WTC11 (cell line): ENCODE measurements at regions not wholly inside any gene's neighbourhood (a gene's known extent, or its start where the extent isn't known, plus 50 kb on each side); places are given as distances from the start of the nearest gene placed in this dataset.
"Not testable (repeated sequence)": the region's sequence is repeated elsewhere in the genome, so short reads cannot be mapped to it uniquely, and the experiment has no call there.

ENCODE experiments used
- ATAC-seq: fragments of 200-7000 bp; cut with Tn5 transposase; 2 replicates; pipeline ENCODE4 v1.10.0; 2021; ENCODE audit warnings: mild to moderate bottlenecking, moderate library complexity
- CTCF ChIA-PET: fragments of 300-600 bp; sonication (Branson Sonifier 250); formaldehyde crosslinking; loops from one replicate; lab custom pipeline; 2021; ENCODE audit warnings: antibody characterized with exemption; lab: Charles Lee
- POLR2A ChIA-PET: fragments of 350-600 bp; sonication (Branson Sonifier 250); formaldehyde crosslinking; loops from one replicate; lab custom pipeline; 2021; ENCODE audit warnings: antibody characterized with exemption; lab: Charles Lee
- DNase-seq: peaks from one replicate; pipeline ENCODE4 v3.0.0; 2021; ENCODE audit warnings: low spot score
- H3K27ac Mint-ChIP-seq: 2 replicates; pipeline ENCODE4 v1.8.0; 2021; ENCODE audit warnings: mixed read lengths
- H3K27me3 Mint-ChIP-seq: 2 replicates; pipeline ENCODE4 v1.8.0; 2021; ENCODE audit warnings: low read depth, mild to moderate bottlenecking, moderate library complexity, mixed read lengths
- H3K36me3 Mint-ChIP-seq: 2 replicates; pipeline ENCODE4 v1.8.0; 2021; ENCODE audit warnings: mixed read lengths
- H3K4me1 Mint-ChIP-seq: 2 replicates; pipeline ENCODE4 v1.8.0; 2022; ENCODE audit warnings: mixed read lengths
- H3K4me3 Mint-ChIP-seq: 2 replicates; pipeline ENCODE4 v1.8.0; 2021; ENCODE audit warnings: mild to moderate bottlenecking, moderate library complexity, mixed read lengths
- H3K9me3 Mint-ChIP-seq: 2 replicates; pipeline ENCODE4 v1.8.0; 2021; ENCODE audit warnings: mixed read lengths
- FOXK1 ChIP-seq: sonication (generic); formaldehyde crosslinking; IDR thresholded peaks from 2 replicates; pipeline ENCODE4 v1.8.0; 2022; ENCODE audit warnings: mild to moderate bottlenecking, moderate library complexity, missing genetic modification reagents
- GABPB1 ChIP-seq: sonication (generic); formaldehyde crosslinking; IDR thresholded peaks from 2 replicates; pipeline ENCODE4 v1.8.1; 2023; ENCODE audit warnings: mild to moderate bottlenecking, missing genetic modification reagents
- GRHL2 ChIP-seq: fragments of 250-450 bp; sonication (Bioruptor Pico); IDR thresholded peaks from 2 replicates; pipeline ENCODE4 v1.8.0; 2022; ENCODE audit warnings: mild to moderate bottlenecking, moderate library complexity; ENCODE audit not compliant: insufficient replicate concordance, severe bottlenecking
- KAT7 ChIP-seq: sonication (generic); formaldehyde crosslinking; IDR thresholded peaks from 2 replicates; pipeline ENCODE4 v1.8.1; 2023; ENCODE audit warnings: missing genetic modification reagents, mild to moderate bottlenecking, borderline replicate concordance
- MXD4 ChIP-seq: fragments of 250-450 bp; sonication (Bioruptor Pico); IDR thresholded peaks from 2 replicates; pipeline ENCODE4 v1.8.0; 2021; ENCODE audit warnings: mild to moderate bottlenecking, moderate library complexity, borderline replicate concordance
- MYBL2 ChIP-seq: sonication (generic); formaldehyde crosslinking; IDR thresholded peaks from 2 replicates; pipeline ENCODE4 v1.8.1; 2023; ENCODE audit warnings: mild to moderate bottlenecking, moderate library complexity, missing genetic modification reagents
- NFATC4 ChIP-seq: fragments of 250-450 bp; sonication (Bioruptor Pico); IDR thresholded peaks from 2 replicates; pipeline ENCODE4 v1.9.0; 2021; ENCODE audit warnings: mild to moderate bottlenecking
- OVOL2 ChIP-seq: fragments of 250-450 bp; sonication (Bioruptor Pico); IDR thresholded peaks from 2 replicates; pipeline ENCODE4 v1.9.0; 2021; ENCODE audit warnings: mild to moderate bottlenecking, borderline replicate concordance
- RORB ChIP-seq: fragments of 250-450 bp; sonication (Bioruptor Pico); IDR thresholded peaks from 2 replicates; pipeline ENCODE4 v1.9.0; 2021; ENCODE audit warnings: mild to moderate bottlenecking
- ZNF416 ChIP-seq: fragments of 250-450 bp; sonication (Bioruptor Pico); IDR thresholded peaks from 2 replicates; pipeline ENCODE4 v1.9.0; 2021; ENCODE audit warnings: mild to moderate bottlenecking, inconsistent platforms
- ZNF425 ChIP-seq: fragments of 250-450 bp; sonication (Bioruptor Pico); conservative IDR thresholded peaks from 2 replicates; pipeline ENCODE4 v1.9.0; 2021; ENCODE audit warnings: mild to moderate bottlenecking
- TF ChIP-seq, protein P1 (sequence below): sonication (generic); formaldehyde crosslinking; conservative IDR thresholded peaks from 2 replicates; pipeline ENCODE4 v1.8.1; 2023; ENCODE audit warnings: mild to moderate bottlenecking, low read depth, missing genetic modification reagents, moderate library complexity

DNA sequence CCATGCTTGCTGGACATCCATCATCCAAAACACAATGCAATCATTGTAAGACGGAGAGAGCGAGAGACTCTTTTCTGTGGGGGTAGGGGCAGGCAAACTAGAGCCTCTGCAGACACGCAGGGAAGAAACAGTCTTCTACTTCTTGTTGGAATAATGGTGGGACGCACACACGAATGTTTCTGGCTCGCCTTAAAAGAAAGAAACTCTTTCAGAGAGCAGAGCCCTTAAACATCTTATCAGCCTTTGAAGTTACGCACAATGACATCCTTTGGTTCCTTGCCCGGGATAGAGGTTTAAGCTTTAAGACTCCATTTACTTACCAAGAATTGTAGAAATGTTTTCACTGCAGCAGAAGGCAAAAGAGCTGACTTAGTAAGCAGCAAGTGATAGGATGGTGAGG, 133.8 kb upstream of the FOXN3 start:
- TF ChIP-seq GRHL2 (CRISPR knock-in tag) (no peak), ZNF425 (no peak), NFATC4 (no peak), RORB (CRISPR knock-in tag) (no peak), MXD4 (CRISPR knock-in tag) (no peak)
- Mint-ChIP-seq H3K4me3 (no peak overlapping the region), H3K4me1 (peaks cover 48% of the 10 kb centered on the region), H3K36me3 (peaks cover 11% of the 10 kb centered on the region), H3K27me3 (no peaks in the 10 kb centered on the region), H3K9me3 (no peaks in the 10 kb centered on the region), H3K27ac (peak overlapping the region; percentile 46)
- ChIA-PET POLR2A (interaction anchor here (0.6 kb wide), 1 partner anchor 34 kb away, joined by 5 read pairs; no protein-coding TSS in a partner anchor), CTCF (no interaction called here)
- ATAC-seq, result no peak
- DNase-seq, result no peak

DNA sequence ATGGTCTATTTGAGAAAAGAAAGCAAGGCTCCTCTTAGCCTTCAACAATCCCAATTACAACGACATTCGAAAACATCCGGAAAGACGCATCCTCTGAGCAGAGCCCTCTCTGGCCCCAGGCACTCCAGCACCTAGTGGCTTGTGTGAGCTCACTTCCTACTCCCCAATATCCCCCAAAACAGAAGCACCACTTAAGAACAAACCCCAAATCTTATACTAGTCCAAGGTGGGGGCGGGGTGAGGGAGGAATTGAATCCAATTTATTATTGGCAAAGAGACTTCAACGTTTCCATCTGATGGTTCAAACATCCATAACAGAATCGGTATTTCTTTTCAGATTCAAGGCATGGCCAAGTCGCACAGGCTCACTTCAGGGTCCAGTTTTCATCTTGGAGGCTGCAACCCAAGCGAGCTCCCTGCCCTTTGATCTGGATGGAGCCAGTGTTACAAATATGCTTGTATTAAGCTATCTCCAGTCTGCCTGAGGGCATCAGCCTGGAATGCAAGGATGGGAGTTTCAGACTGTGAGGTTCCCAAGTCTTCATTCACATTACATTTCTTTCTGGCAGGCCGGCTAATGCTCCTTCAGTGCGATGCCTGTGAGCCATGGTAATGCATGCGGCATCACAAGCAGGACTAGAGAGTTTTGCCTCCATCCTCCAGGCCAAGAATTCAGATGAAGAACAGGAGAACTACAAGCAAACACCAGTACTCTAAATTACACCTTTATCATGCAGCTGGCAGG, 132.5 kb upstream of the FOXN3 start:
- Mint-ChIP-seq H3K27me3 (no peaks in the 10 kb centered on the region), H3K4me3 (no peak overlapping the region), H3K36me3 (peaks cover 9% of the 10 kb centered on the region), H3K4me1 (peaks cover 55% of the 10 kb centered on the region), H3K9me3 (no peaks in the 10 kb centered on the region), H3K27ac (peak overlapping the region; percentile 70)
- no peak for DNase-seq
- CTCF ChIA-PET, result interaction anchor here (0.6 to 1.0 kb wide), 3 partner anchors 11 to 123 kb away, joined by 3 read pairs; no protein-coding TSS in a partner anchor
- peak; percentile 54 for ATAC-seq
- no peak for TF ChIP-seq ZNF416 (CRISPR knock-in tag)
- TF ChIP-seq, protein P1, sequence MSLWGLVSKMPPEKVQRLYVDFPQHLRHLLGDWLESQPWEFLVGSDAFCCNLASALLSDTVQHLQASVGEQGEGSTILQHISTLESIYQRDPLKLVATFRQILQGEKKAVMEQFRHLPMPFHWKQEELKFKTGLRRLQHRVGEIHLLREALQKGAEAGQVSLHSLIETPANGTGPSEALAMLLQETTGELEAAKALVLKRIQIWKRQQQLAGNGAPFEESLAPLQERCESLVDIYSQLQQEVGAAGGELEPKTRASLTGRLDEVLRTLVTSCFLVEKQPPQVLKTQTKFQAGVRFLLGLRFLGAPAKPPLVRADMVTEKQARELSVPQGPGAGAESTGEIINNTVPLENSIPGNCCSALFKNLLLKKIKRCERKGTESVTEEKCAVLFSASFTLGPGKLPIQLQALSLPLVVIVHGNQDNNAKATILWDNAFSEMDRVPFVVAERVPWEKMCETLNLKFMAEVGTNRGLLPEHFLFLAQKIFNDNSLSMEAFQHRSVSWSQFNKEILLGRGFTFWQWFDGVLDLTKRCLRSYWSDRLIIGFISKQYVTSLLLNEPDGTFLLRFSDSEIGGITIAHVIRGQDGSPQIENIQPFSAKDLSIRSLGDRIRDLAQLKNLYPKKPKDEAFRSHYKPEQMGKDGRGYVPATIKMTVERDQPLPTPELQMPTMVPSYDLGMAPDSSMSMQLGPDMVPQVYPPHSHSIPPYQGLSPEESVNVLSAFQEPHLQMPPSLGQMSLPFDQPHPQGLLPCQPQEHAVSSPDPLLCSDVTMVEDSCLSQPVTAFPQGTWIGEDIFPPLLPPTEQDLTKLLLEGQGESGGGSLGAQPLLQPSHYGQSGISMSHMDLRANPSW (CRISPR knock-in tag), result no peak
- TF ChIP-seq KAT7, result no peak
- no peak for TF ChIP-seq MYBL2 (CRISPR knock-in tag)
- TF ChIP-seq OVOL2 (CRISPR knock-in tag), result no peak
- POLR2A ChIA-PET, result no interaction called here

- CTCF ChIA-PET, POLR2A ChIA-PET, H3K9me3 Mint-ChIP-seq, DNase-seq, H3K27me3 Mint-ChIP-seq, H3K36me3 Mint-ChIP-seq, H3K4me3 Mint-ChIP-seq, H3K27ac Mint-ChIP-seq, ATAC-seq: not testable (repeated sequence)
- H3K4me1 Mint-ChIP-seq, result peaks cover 77% of the 10 kb centered on the region
Observed at GRCh38 chr14:89547047-89547446, 130.0 kb upstream of the FOXN3 start.

- H3K36me3 Mint-ChIP-seq, result peaks cover 9% of the 10 kb centered on the region
- POLR2A ChIA-PET, result no interaction called here
- DNase-seq, result no peak
- peak overlapping the region; percentile 88 for H3K27ac Mint-ChIP-seq
- H3K4me3 Mint-ChIP-seq, result no peak overlapping the region
- H3K4me1 Mint-ChIP-seq, result peaks cover 73% of the 10 kb centered on the region
- H3K9me3 Mint-ChIP-seq, result no peaks in the 10 kb centered on the region
- CTCF ChIA-PET, result interaction anchor here (1.2 kb wide), 1 partner anchor 18 kb away, joined by 3 read pairs; no protein-coding TSS in a partner anchor
- TF ChIP-seq GABPB1 (CRISPR knock-in tag), result peak; percentile 46
- no peak for TF ChIP-seq FOXK1 (CRISPR knock-in tag)
- TF ChIP-seq, all 79 proteins: peak for 1
- H3K27me3 Mint-ChIP-seq, result no peaks in the 10 kb centered on the region
- ATAC-seq, result no peak
Observed at GRCh38 chr14:89544636-89545301, 127.7 kb upstream of the FOXN3 start.
